Stimulated activated CD8-positive, alpha-beta memory T cell treated with anti-CD3 and anti-CD28 coated beads, Interleukin-7, amount 100 ng/mL, for 24 hours (primary cell): ENCODE measurements at regions not wholly inside any gene's neighbourhood (a gene's known extent, or its start where the extent isn't known, plus 50 kb on each side); places are given as distances from the start of the nearest gene placed in this dataset.

Experiments
- DNase-seq: peaks from one replicate; pipeline ENCODE4 v3.0.0-alpha.2; 2020; ENCODE audit warnings: low read depth

DNA sequence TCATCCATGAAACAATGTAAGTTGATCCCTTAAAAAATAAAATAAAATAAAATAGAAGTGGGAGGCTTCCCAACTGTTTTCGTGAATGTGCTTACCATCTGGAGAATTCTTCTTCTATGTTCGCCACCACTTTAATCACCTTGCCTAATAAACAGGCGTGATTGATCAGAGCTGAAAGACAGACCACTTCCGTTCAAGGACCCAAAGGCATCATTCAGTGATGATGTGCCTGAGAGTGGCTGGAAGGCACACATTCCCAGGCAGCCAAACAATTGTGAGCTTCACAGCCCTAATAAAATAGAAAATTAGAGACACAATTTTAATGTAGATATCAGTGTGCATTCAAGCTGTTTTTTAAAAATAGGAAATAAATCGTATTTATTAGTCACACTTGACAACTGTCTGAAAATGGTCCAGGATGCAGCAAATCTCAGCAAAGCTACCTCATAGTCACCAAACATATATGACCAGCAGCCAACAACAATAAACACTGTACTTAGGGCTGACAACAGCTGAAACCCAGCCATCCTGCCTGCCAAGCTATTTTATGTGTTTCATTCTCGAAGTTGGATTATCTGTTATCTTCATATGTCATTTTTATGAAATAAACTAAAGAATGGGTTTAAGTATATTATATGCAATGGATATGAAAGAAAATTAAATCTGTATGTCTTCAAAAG lies 163.2 kb upstream of the FAM9B start:
- no peak for DNase-seq

DNA sequence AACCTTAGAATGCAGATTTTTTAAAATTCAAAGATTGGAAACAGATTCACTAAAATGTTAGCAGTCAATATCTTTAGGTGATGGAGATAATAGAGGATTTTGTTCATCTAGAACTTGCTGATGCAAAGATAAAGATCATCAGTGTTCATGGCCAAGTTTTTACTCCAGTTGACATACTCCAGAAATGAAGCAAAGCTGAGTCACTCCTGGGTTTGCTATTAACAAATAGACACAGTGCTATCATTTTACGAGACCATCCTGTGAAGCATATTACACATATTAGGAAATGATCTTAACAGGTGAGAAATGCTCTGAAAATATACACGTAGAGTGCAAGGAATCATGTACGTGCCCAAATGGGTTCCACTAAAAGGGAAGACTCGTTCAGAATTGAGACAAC lies 170.6 kb upstream of the FAM9B start:
- no peak for DNase-seq

DNA sequence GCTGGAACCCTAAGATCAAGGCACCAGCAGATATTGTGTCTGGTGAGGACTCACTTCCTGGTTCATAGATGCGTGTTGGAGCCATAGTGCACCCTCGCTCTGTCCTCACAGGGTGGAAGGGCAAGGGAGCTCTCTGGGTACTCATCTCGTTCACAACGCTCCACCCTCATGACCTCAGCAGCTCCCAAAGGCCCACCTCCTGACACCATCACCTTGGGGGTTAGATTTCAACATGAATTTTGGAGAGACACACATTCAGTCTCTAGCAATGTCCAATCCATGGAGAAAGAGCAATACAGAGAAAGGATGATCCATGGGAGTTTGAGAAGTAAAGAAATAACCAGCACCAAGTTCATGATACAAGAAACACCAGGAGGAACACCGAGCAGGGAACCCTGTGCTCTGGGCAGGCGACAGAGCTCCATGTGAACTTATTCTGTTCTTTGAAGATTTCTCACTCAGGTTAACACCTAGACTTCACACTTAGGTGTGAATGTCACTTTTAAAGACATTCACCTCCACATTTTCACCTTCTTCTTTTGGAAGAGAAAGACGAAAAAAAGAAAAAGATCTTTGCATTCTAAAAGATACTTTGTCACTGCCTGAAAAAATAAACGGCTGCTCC lies 171.8 kb upstream of the FAM9B start:
- no peak for DNase-seq

DNA sequence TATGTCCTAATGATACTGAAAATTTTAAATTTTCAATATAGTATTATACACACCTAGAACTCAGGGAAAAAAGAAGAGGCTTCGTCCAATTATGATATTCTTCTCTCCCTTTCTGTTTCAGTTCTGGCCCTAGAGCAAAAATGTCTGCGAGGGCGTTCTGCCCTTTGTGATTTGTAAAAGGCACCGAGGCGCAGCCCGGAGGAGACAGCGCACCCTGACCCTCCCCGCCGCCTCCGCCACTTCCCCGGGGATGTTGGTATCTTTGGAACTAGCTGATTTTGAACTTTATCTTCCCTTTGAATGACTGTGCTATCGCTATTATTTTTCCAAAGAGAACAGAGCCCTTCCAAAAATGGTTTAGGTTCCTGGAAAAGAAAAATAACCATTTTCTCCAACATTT lies 173.2 kb upstream of the FAM9B start:
- DNase-seq = no peak

DNA sequence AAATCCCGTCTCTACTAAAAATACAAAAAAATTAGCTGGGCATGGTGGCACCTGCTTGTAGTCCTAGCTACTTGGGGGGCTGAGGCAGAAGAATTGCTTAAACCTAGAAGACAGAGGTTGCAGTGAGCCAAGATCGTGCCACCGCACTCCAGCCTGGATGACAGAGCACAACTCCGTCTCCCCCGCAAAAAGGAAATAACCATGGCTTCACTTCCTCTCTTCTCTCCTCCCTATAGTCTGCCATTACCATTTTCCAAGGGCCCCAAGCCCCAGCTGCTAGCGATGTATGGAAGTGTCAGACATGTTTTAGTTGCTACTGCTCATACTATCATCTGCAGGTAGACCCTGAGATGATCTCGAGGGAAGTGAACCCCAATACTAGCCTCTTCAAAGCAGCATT lies 177.3 kb upstream of the FAM9B start:
- DNase-seq = no peak

DNA sequence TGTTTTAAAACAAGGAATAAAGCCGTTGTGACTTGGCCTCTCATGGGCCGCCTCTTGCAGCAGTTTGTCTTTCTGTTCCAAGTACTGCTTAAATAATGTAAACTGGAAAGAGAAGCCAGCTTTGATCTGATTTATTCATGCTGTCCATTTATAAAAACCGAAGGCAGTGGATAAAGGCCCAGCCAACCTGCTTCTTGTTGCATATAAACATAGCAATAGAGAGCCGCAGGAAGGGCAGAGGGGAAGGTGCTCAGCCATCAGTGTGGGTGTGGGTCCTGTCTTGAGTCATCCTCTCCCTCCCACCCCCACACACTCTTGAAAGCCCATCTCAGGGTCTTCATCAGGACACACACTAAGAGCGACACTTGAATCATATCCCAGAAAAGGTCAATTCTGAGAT lies 187.9 kb upstream of the FAM9B start:
- DNase-seq = no peak

DNA sequence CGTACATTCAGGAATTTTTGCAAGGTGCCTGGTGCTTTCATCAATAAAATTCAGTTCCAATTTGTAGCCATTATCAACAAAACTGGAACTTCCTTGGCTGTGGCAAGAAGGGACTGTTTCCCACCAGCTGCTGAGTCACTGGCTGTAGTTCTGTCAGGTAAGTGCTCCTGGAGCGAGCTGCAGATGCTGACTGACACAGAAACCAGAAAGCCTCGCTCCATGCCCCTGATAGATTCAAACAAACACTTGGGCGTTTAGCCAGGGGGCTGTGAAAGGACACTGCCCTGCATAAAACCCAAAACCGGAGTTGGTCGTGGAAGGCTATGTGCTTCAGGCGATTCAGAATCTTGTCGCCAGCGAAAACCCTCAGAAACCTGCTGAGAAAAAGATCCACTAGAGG lies 188.4 kb upstream of the FAM9B start:
- no peak for DNase-seq

DNA sequence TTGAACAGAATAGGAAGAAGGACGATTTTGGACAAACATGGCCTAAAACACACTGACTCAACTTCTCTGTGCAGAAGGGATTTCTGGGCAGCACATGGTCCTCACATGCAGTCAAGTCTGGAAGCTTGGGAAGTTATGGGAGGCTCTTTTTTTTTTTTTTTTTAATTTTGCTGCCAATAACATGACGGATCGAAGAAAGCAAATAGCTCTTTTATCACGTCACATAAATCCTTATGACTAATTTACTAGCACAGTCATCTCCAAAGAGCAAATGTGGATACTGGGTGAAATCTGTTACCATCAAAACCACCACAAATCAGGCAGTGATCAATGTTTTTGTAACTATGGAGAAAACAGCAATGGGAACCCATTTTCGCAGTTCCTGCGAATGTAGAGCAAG lies 193.3 kb upstream of the FAM9B start:
- DNase-seq = no peak

DNA sequence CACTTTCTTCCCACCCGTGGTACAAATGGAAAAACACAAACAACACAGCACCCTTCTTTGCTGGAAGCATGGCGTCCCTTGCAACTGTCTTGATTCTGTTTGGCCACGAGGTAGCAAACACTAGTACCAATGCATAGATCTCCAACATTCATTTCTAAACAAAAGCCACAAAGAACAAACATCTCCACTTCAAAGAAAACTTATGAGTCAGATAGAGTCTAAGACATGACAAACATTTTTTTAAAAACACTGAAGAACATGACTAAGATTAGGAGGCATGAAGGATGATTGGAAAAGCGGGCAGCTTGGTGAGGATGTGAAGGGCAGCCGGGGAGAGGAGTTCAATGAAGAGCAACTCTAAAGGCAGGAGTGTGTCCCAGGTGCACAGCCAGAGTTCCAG lies 197.6 kb upstream of the FAM9B start:
- DNase-seq = no peak

DNA sequence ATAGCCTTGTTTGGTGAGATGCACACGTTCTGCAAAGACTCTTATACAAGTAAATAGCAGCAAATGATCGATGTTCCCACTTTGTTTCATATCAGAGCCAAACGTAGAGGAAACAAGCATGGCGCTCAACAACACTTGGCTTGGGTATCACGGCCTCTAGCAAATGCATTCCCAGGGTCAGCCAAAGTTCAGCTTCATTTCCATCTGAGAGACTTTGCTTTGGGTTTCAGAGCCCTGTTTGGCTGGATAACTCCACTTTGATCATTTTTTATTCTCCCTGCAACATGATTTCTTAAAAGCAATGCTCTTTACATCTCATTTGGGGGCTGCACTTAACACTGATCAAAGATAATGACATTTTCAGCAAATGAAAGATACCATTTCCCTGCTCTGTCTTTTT lies 199.2 kb upstream of the FAM9B start:
- no peak for DNase-seq

DNA sequence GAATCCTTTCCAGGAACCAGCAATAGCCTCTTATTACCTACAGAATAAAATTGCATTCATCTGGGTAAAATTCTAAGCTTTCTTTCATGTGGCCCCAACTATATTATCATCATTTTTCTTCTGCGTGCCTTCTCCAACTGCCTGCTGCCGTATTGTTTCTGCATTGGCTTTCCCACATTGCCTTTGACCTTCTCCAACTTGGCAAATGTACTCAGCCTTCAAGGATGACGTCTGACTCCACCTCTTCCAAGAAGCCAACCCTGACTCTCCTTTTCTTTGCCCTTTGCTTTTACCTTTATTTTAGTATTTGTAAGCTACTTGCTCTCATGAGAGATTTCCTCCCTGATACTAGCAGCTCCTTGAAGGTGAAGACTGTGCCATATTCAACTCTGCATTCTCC lies 200.4 kb upstream of the FAM9B start:
- DNase-seq = no peak

DNA sequence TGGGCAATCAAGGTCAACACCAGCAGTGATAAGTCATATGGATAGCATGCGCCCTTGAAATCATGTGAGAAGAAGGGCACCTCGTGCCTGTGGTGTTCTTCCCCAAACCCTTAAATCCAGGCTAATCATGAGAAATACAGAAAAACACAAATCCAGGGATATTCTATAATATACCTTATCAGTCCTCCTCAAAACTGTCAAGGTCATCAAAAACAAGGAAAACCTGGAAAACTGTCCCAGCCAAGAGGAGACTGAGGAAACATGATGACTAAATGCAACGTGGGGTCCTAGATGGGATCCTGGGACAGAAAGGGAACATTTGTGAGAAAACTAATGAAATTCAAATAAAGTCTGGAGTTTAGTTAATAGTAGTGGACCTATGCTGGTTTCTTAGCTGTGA lies 201.8 kb upstream of the FAM9B start:
- no peak for DNase-seq

DNA sequence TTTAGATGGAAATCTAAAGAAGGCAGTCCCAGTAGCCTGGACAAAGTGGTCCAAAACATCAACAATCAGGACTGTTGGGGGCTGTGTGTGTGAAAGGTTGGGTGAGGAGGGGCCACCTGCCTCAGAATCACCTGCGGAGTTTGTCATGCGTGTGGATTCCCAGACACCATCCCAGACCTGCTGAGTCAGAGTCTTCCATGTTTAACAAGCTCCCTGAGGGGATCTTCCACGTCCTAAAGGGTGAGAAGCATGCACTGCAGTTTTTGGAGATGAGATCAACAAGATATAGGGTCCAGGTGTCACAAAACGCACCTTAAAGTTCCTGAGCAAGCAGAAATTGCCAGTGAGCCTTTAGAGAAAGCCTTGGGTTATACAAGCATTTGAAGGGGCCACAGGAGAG lies 207.0 kb upstream of the FAM9B start:
- no peak for DNase-seq

DNA sequence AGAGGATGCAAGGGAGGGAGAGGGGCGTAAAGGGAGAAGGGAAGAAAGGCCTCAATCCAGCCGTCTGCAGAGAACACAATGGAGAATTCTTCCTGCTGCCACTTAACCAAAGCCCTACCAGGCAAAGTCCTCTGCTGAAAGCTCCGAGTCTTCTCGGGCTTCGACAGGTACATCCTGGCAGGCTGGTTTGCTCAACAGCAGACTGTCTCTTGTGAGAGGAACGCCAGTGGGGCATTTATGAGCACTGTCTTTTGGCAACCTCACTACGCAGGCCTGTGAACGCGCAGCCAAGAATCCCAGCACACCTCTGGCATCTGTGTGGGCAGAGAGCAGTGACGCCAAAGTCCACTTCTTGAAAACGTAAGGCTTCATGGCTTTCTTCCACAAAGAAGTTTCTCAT lies 207.5 kb upstream of the FAM9B start:
- no peak for DNase-seq

DNA sequence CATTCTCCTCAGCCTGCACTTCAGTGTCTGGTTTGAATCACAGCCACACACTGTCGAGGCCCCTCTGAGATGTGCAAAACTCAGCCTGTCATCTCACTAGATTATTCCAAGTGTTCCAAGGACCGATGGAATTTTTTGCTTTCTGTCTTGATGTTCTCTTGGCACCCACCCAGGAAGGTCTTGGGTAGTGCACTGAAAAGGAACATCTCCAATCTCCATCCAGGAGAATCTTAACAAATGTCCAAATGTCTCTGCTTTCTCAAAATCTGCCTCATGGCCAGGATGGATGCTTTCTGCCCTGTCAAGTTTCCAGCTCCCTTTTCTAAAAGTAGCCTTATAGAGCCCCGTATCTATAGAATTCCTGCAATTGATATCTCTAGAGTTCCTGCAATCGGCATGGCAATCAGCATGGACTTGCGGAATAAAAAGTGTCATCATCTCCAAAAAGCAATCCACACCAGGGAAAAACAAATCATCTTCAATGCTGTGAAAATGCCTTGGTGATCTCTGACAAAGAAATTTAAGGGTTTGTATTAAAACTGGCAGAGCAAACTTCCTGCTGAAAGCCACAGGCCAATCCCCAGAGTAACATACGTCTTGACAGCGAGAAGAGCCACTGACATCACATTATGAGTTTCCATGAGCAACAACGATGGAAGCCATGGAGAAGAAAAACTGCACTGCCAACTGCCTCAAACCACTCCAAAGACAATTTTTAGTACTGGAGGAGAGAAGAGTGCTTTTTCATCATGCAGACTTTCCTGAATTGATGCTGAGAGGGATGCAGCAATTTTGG lies 215.3 kb upstream of the FAM9B start:
- no peak for DNase-seq

DNA sequence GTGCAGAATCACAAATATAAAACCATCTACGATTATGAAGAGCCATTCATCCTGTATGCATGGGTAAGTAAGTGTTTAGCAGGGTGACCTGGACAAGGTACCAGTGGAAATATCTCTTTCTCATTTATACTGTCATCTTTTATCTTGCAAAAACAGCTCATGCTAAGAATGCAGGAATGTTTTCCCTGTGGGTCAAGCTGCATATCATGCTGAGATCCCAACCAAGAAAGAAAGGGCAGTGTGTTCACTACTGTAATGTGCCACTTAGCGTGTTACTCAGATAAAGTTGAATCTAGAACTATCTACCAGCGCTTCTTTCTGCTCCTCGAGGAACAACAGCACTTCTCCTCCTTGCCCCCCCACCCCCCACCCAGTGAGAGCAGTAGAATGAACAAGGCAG lies 212.7 kb upstream of the TBL1X start:
- DNase-seq = no peak

DNA sequence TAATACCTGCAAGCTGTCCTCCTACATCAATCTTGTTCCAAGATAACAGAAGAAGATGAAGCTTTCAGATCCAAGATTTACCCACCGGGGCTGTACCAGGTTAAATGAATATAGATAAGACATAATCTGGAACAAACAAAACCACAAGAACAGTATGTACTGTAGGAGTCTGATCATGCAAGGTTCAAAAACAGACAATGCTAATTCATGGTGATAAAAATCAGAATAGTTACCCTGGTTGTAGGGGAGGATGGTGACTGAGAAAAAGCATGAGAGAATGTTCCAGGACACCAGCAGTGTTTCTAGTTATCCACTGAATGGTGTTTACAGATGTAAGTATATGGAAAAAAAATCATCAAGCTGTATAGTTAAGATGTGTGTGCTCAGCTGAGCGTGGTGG lies 211.6 kb upstream of the TBL1X start:
- no peak for DNase-seq

DNA sequence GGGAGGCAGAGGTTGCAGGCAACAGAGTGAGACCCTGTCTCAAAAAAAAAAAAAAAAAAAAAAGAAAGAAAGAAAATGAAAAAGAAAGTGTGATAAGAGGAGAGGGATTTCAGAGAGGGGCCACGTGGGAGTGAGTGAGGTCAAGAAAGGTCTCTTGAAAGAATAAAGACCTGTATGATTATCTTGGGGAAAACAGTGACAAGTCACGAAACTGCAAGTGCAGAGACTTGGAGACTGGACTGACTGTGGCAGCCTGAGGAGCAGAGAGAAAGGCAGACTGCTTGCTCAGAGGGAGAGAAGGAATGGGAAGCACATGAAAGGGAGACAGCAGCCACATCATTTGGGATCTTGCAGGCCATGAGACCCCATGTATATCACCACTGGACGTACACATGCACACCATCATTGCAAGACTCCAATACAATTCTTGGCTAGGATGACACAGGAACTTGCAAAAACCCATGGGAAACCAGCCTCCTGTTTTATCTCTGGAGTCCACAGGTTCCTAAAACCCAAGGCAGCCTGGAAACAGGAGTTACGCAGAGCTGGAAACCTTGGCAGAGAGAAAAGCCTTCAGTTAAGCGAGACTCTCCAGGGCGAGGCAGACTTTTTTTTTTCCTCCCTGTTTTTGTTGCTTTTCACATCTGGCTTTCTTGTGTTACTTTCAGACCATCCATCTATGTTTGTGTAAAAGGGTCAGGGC lies 207.0 kb upstream of the TBL1X start:
- DNase-seq = no peak

DNA sequence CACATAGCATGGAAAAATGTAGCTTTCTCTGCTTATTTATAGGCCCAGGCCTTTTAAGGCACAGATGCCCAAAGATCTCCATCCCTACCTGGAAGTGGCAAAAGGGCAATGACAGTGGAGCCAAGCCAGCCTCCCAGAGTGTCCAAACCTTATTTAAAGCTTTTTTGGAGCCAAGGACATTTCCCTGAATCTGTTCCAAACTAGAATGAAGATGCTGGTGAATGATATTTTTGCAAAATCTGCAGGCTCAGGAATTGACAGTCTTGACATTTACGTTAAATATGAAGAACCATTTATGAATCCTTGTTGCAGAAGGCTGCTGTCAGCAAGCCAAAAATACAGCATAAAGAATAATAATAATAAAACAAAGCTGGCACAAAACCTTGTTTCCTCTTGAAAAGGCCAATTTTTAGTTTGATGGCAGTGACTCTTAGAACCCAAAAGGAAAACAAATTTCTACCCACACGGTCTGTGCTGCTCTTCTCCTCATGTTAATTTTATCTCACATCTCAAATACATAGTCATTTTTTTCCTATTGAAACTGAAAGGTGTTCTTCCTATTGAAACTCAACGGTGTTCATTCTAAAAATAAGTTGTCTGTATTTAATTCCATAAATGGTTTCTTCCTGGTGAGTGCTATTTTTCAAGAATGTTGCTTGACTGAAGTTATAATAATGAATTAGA lies 206.3 kb upstream of the TBL1X start:
- no peak for DNase-seq

DNA sequence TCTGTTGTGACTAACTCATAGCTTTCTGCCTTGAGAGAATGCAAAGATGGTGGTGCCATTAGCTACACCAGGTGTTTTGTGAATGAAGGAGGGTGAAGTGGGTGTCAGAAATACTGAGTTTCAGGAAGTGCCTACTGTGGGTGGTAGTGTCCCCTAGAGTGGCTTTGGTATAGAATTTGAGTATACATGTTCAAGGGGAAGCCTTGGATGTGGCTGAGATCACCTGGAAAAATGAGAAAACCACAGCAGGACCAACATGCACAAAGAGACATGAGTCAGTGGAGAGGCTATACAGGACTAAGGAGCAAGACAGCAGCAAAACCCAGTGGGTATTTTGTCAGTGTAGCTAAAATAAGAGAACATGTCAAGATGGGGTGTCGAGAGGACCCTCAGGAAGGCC lies 204.3 kb upstream of the TBL1X start:
- DNase-seq = no peak

DNA sequence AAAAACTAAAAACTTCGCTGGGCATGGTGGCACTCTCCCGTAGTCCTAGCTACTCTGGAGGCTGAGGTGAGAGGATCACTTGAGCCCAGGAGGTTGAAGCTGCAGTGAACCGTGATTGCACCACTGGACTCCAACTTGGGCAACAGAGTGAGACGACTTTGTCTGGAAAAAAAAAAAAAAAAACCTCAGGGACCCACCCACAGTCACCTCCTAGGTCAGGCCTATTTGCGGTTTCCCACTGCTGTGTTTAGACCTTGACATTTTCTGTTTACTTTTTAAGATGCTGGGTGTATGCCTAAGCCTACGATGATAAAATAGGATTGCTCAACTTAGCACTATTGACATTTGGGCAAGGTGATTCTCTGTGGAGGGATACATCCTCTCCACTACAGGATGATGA lies 197.4 kb upstream of the TBL1X start:
- DNase-seq = no peak

DNA sequence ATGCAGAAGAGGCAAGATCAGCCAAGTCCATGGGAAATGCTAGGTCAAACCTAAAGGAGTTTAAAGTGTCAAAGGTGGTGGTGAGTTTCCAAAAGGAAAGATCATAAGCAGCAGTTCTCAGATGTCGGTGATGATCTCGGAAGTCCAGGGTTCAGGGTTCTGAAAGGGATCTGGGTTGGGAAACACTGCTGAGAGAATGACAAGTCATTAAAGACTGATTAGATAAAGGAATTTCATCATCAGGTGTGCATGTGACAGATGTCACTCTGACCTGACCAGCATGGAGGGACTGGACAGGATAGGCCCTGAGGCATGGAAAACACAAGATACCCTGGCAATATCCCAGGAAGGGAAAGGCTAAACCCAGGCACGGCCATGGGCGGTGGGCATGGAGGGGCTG lies 195.7 kb upstream of the TBL1X start:
- DNase-seq = no peak
